WTC11 (cell line): ENCODE measurements at regions not wholly inside any gene's neighbourhood (a gene's known extent, or its start where the extent isn't known, plus 50 kb on each side); places are given as distances from the start of the nearest gene placed in this dataset.

Experiments
- ATAC-seq: fragments of 200-7000 bp; cut with Tn5 transposase; 2 replicates; pipeline ENCODE4 v1.10.0; 2021; ENCODE audit warnings: mild to moderate bottlenecking, moderate library complexity
- CTCF ChIA-PET: fragments of 300-600 bp; sonication (Branson Sonifier 250); formaldehyde crosslinking; loops from one replicate; lab custom pipeline; 2021; ENCODE audit warnings: antibody characterized with exemption; lab: Charles Lee
- POLR2A ChIA-PET: fragments of 350-600 bp; sonication (Branson Sonifier 250); formaldehyde crosslinking; loops from one replicate; lab custom pipeline; 2021; ENCODE audit warnings: antibody characterized with exemption; lab: Charles Lee
- DNase-seq: peaks from one replicate; pipeline ENCODE4 v3.0.0; 2021; ENCODE audit warnings: low spot score
- H3K27ac Mint-ChIP-seq: 2 replicates; pipeline ENCODE4 v1.8.0; 2021; ENCODE audit warnings: mixed read lengths
- H3K27me3 Mint-ChIP-seq: 2 replicates; pipeline ENCODE4 v1.8.0; 2021; ENCODE audit warnings: low read depth, mild to moderate bottlenecking, moderate library complexity, mixed read lengths
- H3K36me3 Mint-ChIP-seq: 2 replicates; pipeline ENCODE4 v1.8.0; 2021; ENCODE audit warnings: mixed read lengths
- H3K4me1 Mint-ChIP-seq: 2 replicates; pipeline ENCODE4 v1.8.0; 2022; ENCODE audit warnings: mixed read lengths
- H3K4me3 Mint-ChIP-seq: 2 replicates; pipeline ENCODE4 v1.8.0; 2021; ENCODE audit warnings: mild to moderate bottlenecking, moderate library complexity, mixed read lengths
- H3K9me3 Mint-ChIP-seq: 2 replicates; pipeline ENCODE4 v1.8.0; 2021; ENCODE audit warnings: mixed read lengths
- FOXK1 ChIP-seq: sonication (generic); formaldehyde crosslinking; IDR thresholded peaks from 2 replicates; pipeline ENCODE4 v1.8.0; 2022; ENCODE audit warnings: mild to moderate bottlenecking, moderate library complexity, missing genetic modification reagents
- FOXP1 ChIP-seq: sonication (generic); formaldehyde crosslinking; IDR thresholded peaks from 2 replicates; pipeline ENCODE4 v1.8.0; 2022; ENCODE audit warnings: missing genetic modification reagents, mild to moderate bottlenecking, moderate library complexity, borderline replicate concordance
- GTF2I ChIP-seq: fragments of 250-450 bp; sonication (Bioruptor Pico); conservative IDR thresholded peaks from 2 replicates; pipeline ENCODE4 v1.4.0; 2021; ENCODE audit warnings: mild to moderate bottlenecking
- KAT7 ChIP-seq: sonication (generic); formaldehyde crosslinking; IDR thresholded peaks from 2 replicates; pipeline ENCODE4 v1.8.1; 2023; ENCODE audit warnings: missing genetic modification reagents, mild to moderate bottlenecking, borderline replicate concordance
- MXD4 ChIP-seq: fragments of 250-450 bp; sonication (Bioruptor Pico); IDR thresholded peaks from 2 replicates; pipeline ENCODE4 v1.8.0; 2021; ENCODE audit warnings: mild to moderate bottlenecking, moderate library complexity, borderline replicate concordance
- MYBL2 ChIP-seq: sonication (generic); formaldehyde crosslinking; IDR thresholded peaks from 2 replicates; pipeline ENCODE4 v1.8.1; 2023; ENCODE audit warnings: mild to moderate bottlenecking, moderate library complexity, missing genetic modification reagents
- NR1H2 ChIP-seq: sonication (generic); formaldehyde crosslinking; IDR thresholded peaks from 2 replicates; pipeline ENCODE4 v1.9.0; 2021; ENCODE audit warnings: mild to moderate bottlenecking, moderate library complexity, missing genetic modification reagents
- OVOL2 ChIP-seq: fragments of 250-450 bp; sonication (Bioruptor Pico); IDR thresholded peaks from 2 replicates; pipeline ENCODE4 v1.9.0; 2021; ENCODE audit warnings: mild to moderate bottlenecking, borderline replicate concordance
- PRDM15 ChIP-seq: sonication (generic); formaldehyde crosslinking; IDR thresholded peaks from 2 replicates; pipeline ENCODE4 v1.8.0; 2022; ENCODE audit warnings: missing genetic modification reagents
- PRRX2 ChIP-seq: fragments of 250-450 bp; sonication (Bioruptor Pico); IDR thresholded peaks from 2 replicates; pipeline ENCODE4 v1.8.0; 2021; ENCODE audit warnings: mild to moderate bottlenecking
- RORB ChIP-seq: fragments of 250-450 bp; sonication (Bioruptor Pico); IDR thresholded peaks from 2 replicates; pipeline ENCODE4 v1.9.0; 2021; ENCODE audit warnings: mild to moderate bottlenecking
- TEAD1 ChIP-seq: sonication (generic); formaldehyde crosslinking; IDR thresholded peaks from 2 replicates; pipeline ENCODE4 v1.8.0; 2022; ENCODE audit warnings: mild to moderate bottlenecking, missing genetic modification reagents
- TP53 ChIP-seq: sonication (generic); formaldehyde crosslinking; IDR thresholded peaks from 2 replicates; pipeline ENCODE4 v1.8.1; 2023; ENCODE audit warnings: mild to moderate bottlenecking, missing genetic modification reagents
- ZBTB43 ChIP-seq: sonication (generic); formaldehyde crosslinking; IDR thresholded peaks from 2 replicates; pipeline ENCODE4 v1.8.1; 2023; ENCODE audit warnings: mild to moderate bottlenecking, missing genetic modification reagents
- ZNF219 ChIP-seq: sonication (generic); formaldehyde crosslinking; IDR thresholded peaks from 2 replicates; pipeline ENCODE4 v1.8.0; 2023; ENCODE audit warnings: missing genetic modification reagents, mild to moderate bottlenecking, borderline replicate concordance
- ZNF232 ChIP-seq: sonication (generic); formaldehyde crosslinking; IDR thresholded peaks from 2 replicates; pipeline ENCODE4 v1.8.0; 2022; ENCODE audit warnings: mild to moderate bottlenecking, missing genetic modification reagents
- ZNF263 ChIP-seq: sonication (generic); formaldehyde crosslinking; IDR thresholded peaks from 2 replicates; pipeline ENCODE4 v1.8.1; 2022; ENCODE audit warnings: low read depth, mild to moderate bottlenecking, moderate library complexity, missing genetic modification reagents
- TF ChIP-seq, protein P1 (sequence below): sonication (generic); formaldehyde crosslinking; IDR thresholded peaks from 2 replicates; pipeline ENCODE4 v1.8.1; 2022; ENCODE audit warnings: mild to moderate bottlenecking, moderate library complexity, missing genetic modification reagents
- TF ChIP-seq, protein P2 (sequence below): sonication (generic); formaldehyde crosslinking; IDR thresholded peaks from 2 replicates; pipeline ENCODE4 v1.8.1; 2023; ENCODE audit warnings: mild to moderate bottlenecking, missing genetic modification reagents, borderline replicate concordance
- TF ChIP-seq, protein P3 (sequence below): fragments of 200-600 bp; IDR thresholded peaks from 2 replicates; pipeline ENCODE4 v1.8.0; 2022; ENCODE audit warnings: antibody characterized with exemption

DNA sequence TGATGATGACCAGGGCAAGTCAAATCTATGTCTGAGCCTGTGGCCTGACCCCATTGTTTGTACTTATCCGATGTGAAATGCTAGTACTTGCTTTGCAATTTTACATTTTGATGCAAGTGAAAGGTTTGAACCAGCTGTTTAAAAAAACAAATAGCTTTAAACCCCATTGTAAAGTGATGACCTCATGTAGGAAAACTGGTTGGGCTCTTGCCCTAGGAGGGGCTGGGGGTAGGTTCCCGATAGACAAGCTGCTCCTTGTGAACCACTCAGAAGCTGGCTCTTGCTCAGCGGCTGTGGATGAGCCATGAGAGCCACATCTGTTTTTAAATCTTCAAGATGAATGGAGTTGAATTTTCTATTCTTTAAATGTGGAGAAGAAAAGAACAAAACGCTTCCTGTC, 185.3 kb downstream of the WDR11 start:
- TF ChIP-seq FOXK1 (CRISPR knock-in tag), result no peak
- no peak for TF ChIP-seq MYBL2 (CRISPR knock-in tag)
- TF ChIP-seq GTF2I (CRISPR knock-in tag), result no peak
- TF ChIP-seq KAT7 (CRISPR knock-in tag), result no peak
- TF ChIP-seq ZNF263 (CRISPR knock-in tag), result no peak
- no peak for TF ChIP-seq NR1H2 (CRISPR knock-in tag)
- no peak for TF ChIP-seq MXD4 (CRISPR knock-in tag)
- TF ChIP-seq PRDM15 (CRISPR knock-in tag), result no peak
- ChIA-PET POLR2A (interaction anchor here (0.6 to 1.0 kb wide), 2 partner anchors 17 to 1510 kb away, joined by 3 read pairs; no protein-coding TSS in a partner anchor), CTCF (interaction anchor here (1.0 to 2.4 kb wide), 2 partner anchors 34 to 88 kb away, joined by 3 to 9 read pairs; no protein-coding TSS in a partner anchor)
- peaks cover 3% of the 10 kb centered on the region; the same call in 1 of the 2 replicates for H3K27me3 Mint-ChIP-seq
- H3K36me3 Mint-ChIP-seq, result no peaks in the 10 kb centered on the region; the same call in 1 of the 2 replicates
- ATAC-seq, result peak; percentile 52; the same call in 1 of the 2 replicates
- peaks cover 9% of the 10 kb centered on the region; the same call in 1 of the 2 replicates for H3K4me1 Mint-ChIP-seq
- no peak overlapping the region for H3K4me3 Mint-ChIP-seq
- no peak overlapping the region for H3K27ac Mint-ChIP-seq
- no peak for DNase-seq
- peaks cover 14% of the 10 kb centered on the region for H3K9me3 Mint-ChIP-seq

DNA sequence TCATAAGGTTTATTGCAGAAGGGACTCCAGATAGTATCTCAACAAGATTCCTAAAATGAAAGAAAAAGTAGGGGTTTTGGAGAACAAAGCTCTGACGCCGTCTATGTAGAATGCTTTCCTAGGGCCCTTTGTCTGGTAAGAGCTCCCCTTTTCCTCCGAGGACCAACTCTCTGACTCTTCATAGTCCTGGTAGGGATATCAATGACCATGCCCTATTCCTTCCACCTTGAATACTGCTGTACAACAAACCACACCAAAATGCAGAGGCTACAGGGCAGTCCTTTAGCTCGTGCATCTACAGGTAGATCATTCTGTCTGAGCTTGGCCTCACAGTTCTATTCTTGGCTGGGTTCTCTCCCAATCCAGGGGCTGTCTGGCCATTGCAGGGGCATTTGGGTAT, 190.3 kb downstream of the WDR11 start:
- H3K27me3 Mint-ChIP-seq, result no peaks in the 10 kb centered on the region; the same call in 1 of the 2 replicates
- no peak overlapping the region for H3K4me3 Mint-ChIP-seq
- 0 out of 2 replicates have a peak, but pooled peaks cover 5% of the 10 kb centered on the region for H3K9me3 Mint-ChIP-seq
- ChIA-PET POLR2A (no interaction called here), CTCF (no interaction called here)
- TF ChIP-seq FOXP1 (CRISPR knock-in tag), result no peak
- TF ChIP-seq MXD4 (CRISPR knock-in tag), result no peak
- no peak for TF ChIP-seq PRRX2
- TF ChIP-seq, protein P1, sequence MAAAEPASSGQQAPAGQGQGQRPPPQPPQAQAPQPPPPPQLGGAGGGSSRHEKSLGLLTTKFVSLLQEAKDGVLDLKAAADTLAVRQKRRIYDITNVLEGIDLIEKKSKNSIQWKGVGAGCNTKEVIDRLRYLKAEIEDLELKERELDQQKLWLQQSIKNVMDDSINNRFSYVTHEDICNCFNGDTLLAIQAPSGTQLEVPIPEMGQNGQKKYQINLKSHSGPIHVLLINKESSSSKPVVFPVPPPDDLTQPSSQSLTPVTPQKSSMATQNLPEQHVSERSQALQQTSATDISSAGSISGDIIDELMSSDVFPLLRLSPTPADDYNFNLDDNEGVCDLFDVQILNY (CRISPR knock-in tag), result no peak
- TF ChIP-seq TEAD1, result no peak
- TF ChIP-seq ZNF232 (CRISPR knock-in tag), result no peak
- TF ChIP-seq ZNF219 (CRISPR knock-in tag), result no peak
- TF ChIP-seq, protein P2, sequence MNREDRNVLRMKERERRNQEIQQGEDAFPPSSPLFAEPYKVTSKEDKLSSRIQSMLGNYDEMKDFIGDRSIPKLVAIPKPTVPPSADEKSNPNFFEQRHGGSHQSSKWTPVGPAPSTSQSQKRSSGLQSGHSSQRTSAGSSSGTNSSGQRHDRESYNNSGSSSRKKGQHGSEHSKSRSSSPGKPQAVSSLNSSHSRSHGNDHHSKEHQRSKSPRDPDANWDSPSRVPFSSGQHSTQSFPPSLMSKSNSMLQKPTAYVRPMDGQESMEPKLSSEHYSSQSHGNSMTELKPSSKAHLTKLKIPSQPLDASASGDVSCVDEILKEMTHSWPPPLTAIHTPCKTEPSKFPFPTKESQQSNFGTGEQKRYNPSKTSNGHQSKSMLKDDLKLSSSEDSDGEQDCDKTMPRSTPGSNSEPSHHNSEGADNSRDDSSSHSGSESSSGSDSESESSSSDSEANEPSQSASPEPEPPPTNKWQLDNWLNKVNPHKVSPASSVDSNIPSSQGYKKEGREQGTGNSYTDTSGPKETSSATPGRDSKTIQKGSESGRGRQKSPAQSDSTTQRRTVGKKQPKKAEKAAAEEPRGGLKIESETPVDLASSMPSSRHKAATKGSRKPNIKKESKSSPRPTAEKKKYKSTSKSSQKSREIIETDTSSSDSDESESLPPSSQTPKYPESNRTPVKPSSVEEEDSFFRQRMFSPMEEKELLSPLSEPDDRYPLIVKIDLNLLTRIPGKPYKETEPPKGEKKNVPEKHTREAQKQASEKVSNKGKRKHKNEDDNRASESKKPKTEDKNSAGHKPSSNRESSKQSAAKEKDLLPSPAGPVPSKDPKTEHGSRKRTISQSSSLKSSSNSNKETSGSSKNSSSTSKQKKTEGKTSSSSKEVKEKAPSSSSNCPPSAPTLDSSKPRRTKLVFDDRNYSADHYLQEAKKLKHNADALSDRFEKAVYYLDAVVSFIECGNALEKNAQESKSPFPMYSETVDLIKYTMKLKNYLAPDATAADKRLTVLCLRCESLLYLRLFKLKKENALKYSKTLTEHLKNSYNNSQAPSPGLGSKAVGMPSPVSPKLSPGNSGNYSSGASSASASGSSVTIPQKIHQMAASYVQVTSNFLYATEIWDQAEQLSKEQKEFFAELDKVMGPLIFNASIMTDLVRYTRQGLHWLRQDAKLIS (CRISPR knock-in tag), result no peak
- no peak for TF ChIP-seq ZBTB43 (CRISPR knock-in tag)
- TF ChIP-seq TP53 (CRISPR knock-in tag), result no peak
- no peak for TF ChIP-seq OVOL2
- no peak for TF ChIP-seq FOXK1 (CRISPR knock-in tag)
- no peak for TF ChIP-seq KAT7 (CRISPR knock-in tag)
- TF ChIP-seq RORB (CRISPR knock-in tag), result no peak
- TF ChIP-seq, protein P3, sequence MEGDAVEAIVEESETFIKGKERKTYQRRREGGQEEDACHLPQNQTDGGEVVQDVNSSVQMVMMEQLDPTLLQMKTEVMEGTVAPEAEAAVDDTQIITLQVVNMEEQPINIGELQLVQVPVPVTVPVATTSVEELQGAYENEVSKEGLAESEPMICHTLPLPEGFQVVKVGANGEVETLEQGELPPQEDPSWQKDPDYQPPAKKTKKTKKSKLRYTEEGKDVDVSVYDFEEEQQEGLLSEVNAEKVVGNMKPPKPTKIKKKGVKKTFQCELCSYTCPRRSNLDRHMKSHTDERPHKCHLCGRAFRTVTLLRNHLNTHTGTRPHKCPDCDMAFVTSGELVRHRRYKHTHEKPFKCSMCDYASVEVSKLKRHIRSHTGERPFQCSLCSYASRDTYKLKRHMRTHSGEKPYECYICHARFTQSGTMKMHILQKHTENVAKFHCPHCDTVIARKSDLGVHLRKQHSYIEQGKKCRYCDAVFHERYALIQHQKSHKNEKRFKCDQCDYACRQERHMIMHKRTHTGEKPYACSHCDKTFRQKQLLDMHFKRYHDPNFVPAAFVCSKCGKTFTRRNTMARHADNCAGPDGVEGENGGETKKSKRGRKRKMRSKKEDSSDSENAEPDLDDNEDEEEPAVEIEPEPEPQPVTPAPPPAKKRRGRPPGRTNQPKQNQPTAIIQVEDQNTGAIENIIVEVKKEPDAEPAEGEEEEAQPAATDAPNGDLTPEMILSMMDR, result no peak
- no peak for ATAC-seq
- no peaks in the 10 kb centered on the region for H3K36me3 Mint-ChIP-seq
- no peak overlapping the region for H3K27ac Mint-ChIP-seq
- DNase-seq, result no peak
- H3K4me1 Mint-ChIP-seq, result peaks cover 2% of the 10 kb centered on the region; the same call in 1 of the 2 replicates
